Esophagus muscularis mucosa (tissue), 3 donors: ENCODE measurements at regions not wholly inside any gene's neighbourhood (a gene's known extent, or its start where the extent isn't known, plus 50 kb on each side); places are given as distances from the start of the nearest gene placed in this dataset.

Experiments used
- POLR2A ChIP-seq: fragments of 450-650 bp; IDR thresholded peaks from one replicate; pipeline ENCODE4 v1.6.1; 2017; ENCODE audit warnings: antibody characterized with exemption, moderate library complexity, mild to moderate bottlenecking, low read depth
- POLR2AphosphoS5 ChIP-seq, 2 donors: sonication (generic); formaldehyde crosslinking; IDR thresholded peaks; one replicate each; pipeline ENCODE4 v1.6.1; 2017; ENCODE audit warnings: antibody characterized with exemption in 2 of 2
- TF ChIP-seq, protein P1 (sequence below), 3 experiments: fragments of 200-600 bp in 2 of 3; fragments of 450-650 bp in 1 of 3; sonication (generic) in 2 of 3; IDR thresholded peaks; one replicate each; pipeline ENCODE4 v1.5.1; 2017 to 2019; ENCODE audit warnings: antibody characterized with exemption in 3 of 3, mild to moderate bottlenecking in 2 of 3, moderate library complexity in 1 of 3

DNA sequence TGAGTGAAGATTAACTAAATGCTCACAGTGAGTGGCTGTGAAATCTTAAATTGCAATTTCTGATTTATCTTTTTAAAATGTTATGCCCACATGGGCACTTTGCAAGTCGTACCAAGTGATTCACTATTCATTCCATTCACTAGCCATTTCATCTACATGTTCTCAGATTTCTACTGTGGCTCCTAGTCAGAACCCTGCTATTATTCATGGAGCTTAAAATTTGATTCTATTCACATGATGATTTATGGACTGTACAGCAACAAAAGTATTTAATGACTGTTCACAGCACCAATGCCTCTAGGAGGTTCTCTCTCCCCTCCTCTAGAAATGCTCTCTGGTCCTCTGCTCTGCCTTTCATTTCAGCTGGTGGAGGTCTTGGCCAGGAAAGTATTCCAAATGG lies 133.5 kb upstream of the MAP3K7 start:
- TF ChIP-seq, protein P1, sequence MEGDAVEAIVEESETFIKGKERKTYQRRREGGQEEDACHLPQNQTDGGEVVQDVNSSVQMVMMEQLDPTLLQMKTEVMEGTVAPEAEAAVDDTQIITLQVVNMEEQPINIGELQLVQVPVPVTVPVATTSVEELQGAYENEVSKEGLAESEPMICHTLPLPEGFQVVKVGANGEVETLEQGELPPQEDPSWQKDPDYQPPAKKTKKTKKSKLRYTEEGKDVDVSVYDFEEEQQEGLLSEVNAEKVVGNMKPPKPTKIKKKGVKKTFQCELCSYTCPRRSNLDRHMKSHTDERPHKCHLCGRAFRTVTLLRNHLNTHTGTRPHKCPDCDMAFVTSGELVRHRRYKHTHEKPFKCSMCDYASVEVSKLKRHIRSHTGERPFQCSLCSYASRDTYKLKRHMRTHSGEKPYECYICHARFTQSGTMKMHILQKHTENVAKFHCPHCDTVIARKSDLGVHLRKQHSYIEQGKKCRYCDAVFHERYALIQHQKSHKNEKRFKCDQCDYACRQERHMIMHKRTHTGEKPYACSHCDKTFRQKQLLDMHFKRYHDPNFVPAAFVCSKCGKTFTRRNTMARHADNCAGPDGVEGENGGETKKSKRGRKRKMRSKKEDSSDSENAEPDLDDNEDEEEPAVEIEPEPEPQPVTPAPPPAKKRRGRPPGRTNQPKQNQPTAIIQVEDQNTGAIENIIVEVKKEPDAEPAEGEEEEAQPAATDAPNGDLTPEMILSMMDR (IDR thresholded peaks at IDR 0.05): no peak
- TF ChIP-seq POLR2AphosphoS5 (IDR thresholded peaks at IDR 0.05) (no peak), POLR2A (no peak)
